Endothelial cell (in vitro differentiated cells): ENCODE measurements at regions not wholly inside any gene's neighbourhood (a gene's known extent, or its start where the extent isn't known, plus 50 kb on each side); places are given as distances from the start of the nearest gene placed in this dataset.

ENCODE experiments used
- DNase-seq: peaks from one replicate; pipeline ENCODE4 v3.0.0; 2021; ENCODE audit warnings: low spot score
- H3K27ac Mint-ChIP-seq: one replicate; pipeline ENCODE4 v1.8.0; 2021; ENCODE audit warnings: mixed read lengths, inconsistent platforms; ENCODE audit not compliant: unreplicated experiment
- H3K27me3 Mint-ChIP-seq: one replicate; pipeline ENCODE4 v1.8.0; 2021; ENCODE audit warnings: mild to moderate bottlenecking, moderate library complexity, mixed read lengths, inconsistent platforms; ENCODE audit not compliant: unreplicated experiment
- H3K36me3 Mint-ChIP-seq: one replicate; pipeline ENCODE4 v1.8.0; 2021; ENCODE audit warnings: mild to moderate bottlenecking, low read depth, mixed read lengths, inconsistent platforms; ENCODE audit not compliant: unreplicated experiment
- H3K4me1 Mint-ChIP-seq: one replicate; pipeline ENCODE4 v1.8.0; 2021; ENCODE audit warnings: mild to moderate bottlenecking, mixed read lengths, inconsistent platforms; ENCODE audit not compliant: unreplicated experiment
- H3K4me3 Mint-ChIP-seq: one replicate; pipeline ENCODE4 v1.8.0; 2021; ENCODE audit warnings: mild to moderate bottlenecking, mixed read lengths, inconsistent platforms; ENCODE audit not compliant: unreplicated experiment
- H3K9me3 Mint-ChIP-seq: one replicate; pipeline ENCODE4 v1.8.0; 2021; ENCODE audit warnings: mixed read lengths, inconsistent platforms; ENCODE audit not compliant: unreplicated experiment
- CTCF ChIP-seq: fragments of 200-600 bp; sonication (generic); IDR thresholded peaks from one replicate; pipeline ENCODE4 v1.5.0; 2021; ENCODE audit warnings: antibody characterized with exemption; ENCODE audit not compliant: unreplicated experiment

DNA sequence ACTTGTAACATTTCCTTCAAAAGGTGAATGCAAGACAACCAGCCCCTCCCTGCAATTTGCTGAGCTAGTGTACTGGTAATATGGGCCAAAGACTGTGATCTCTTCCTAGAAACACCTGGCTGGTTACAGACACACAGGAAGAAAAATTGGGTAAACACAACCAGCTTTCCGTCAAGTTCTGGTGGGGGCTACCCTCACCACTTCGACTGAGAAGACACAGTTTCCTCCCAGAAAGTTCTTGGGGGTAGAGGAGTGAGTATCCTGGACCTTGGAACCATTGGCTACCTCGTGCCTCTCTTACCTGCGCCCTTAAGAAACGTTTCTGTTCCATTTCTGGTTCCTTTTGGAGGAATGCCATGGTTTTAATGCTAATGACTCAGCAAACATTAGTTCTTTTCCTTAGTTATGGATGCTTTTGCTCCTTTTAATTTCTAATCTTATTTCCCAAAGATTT is 120.9 kb upstream of the DLX2 start:
- H3K27me3 Mint-ChIP-seq, result no peaks in the 10 kb centered on the region
- H3K4me1 Mint-ChIP-seq, result peaks cover 6% of the 10 kb centered on the region
- TF ChIP-seq CTCF, result no peak
- H3K27ac Mint-ChIP-seq, result no peak overlapping the region
- no peak overlapping the region for H3K4me3 Mint-ChIP-seq
- H3K9me3 Mint-ChIP-seq, result no peaks in the 10 kb centered on the region
- no peak for DNase-seq
- H3K36me3 Mint-ChIP-seq, result no peaks in the 10 kb centered on the region

DNA sequence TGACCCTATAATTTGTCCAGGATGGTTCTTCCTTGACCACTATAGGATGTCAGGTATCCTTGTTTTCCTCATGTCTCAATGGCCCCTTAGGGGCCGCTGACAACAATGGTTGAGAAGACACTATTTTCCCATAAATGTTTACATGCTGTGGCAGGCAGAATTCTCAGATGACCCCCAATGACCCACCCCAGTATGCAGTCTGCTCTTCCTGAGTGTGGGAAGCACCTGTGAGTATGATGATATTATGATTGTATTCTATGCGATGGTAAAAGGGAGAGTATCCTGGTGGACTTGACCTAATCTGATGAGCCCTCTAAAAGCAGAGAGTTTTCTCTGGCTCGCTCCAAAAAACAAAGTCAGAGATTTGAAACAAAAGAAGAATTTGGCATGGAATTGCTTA is 123.1 kb upstream of the DLX2 start:
- H3K9me3 Mint-ChIP-seq, result no peaks in the 10 kb centered on the region
- no peaks in the 10 kb centered on the region for H3K36me3 Mint-ChIP-seq
- H3K4me3 Mint-ChIP-seq, result no peak overlapping the region
- TF ChIP-seq CTCF, result no peak
- DNase-seq, result no peak
- H3K27me3 Mint-ChIP-seq, result no peaks in the 10 kb centered on the region
- H3K4me1 Mint-ChIP-seq, result no peaks in the 10 kb centered on the region
- H3K27ac Mint-ChIP-seq, result no peak overlapping the region

GRCh38 chr2:172226244-172227061 is 123.8 kb upstream of the DLX2 start:
- no peak for TF ChIP-seq CTCF
- no peak for DNase-seq
- H3K4me3 Mint-ChIP-seq, result no peak overlapping the region
- no peaks in the 10 kb centered on the region for H3K36me3 Mint-ChIP-seq
- no peaks in the 10 kb centered on the region for H3K9me3 Mint-ChIP-seq
- no peaks in the 10 kb centered on the region for H3K4me1 Mint-ChIP-seq
- H3K27ac Mint-ChIP-seq, result no peak overlapping the region
- no peaks in the 10 kb centered on the region for H3K27me3 Mint-ChIP-seq

GRCh38 chr2:172227719-172228118 is 125.0 kb upstream of the DLX2 start:
- Mint-ChIP-seq H3K27me3 (peaks cover 5% of the 10 kb centered on the region), H3K9me3 (no peaks in the 10 kb centered on the region), H3K36me3 (no peaks in the 10 kb centered on the region), H3K4me3 (no peak overlapping the region), H3K27ac (no peak overlapping the region), H3K4me1 (peaks cover 5% of the 10 kb centered on the region)
- no peak for DNase-seq
- TF ChIP-seq CTCF, result no peak

- Mint-ChIP-seq H3K36me3 (no peaks in the 10 kb centered on the region), H3K4me1 (peaks cover 5% of the 10 kb centered on the region), H3K27me3 (peaks cover 5% of the 10 kb centered on the region), H3K4me3 (no peak overlapping the region), H3K27ac (no peak overlapping the region), H3K9me3 (no peaks in the 10 kb centered on the region)
- no peak for TF ChIP-seq CTCF
- DNase-seq, result no peak
Measured at GRCh38 chr2:172228177-172228808, 125.6 kb upstream of the DLX2 start.
